B cell (primary cell): ENCODE measurements at regions not wholly inside any gene's neighbourhood (a gene's known extent, or its start where the extent isn't known, plus 50 kb on each side); places are given as distances from the start of the nearest gene placed in this dataset.

ENCODE experiments used
- ATAC-seq: fragments of 200-7000 bp; cut with Tn5 transposase; one replicate; pipeline ENCODE4 v1.10.0; 2021; ENCODE audit warnings: low read depth, mild to moderate bottlenecking, moderate number of reproducible peaks, moderate library complexity
- CTCF ChIA-PET: fragments of 350-600 bp; sonication (Branson Sonifier 250); formaldehyde crosslinking; loops from one replicate; lab custom pipeline; 2021; ENCODE audit warnings: antibody characterized with exemption, inconsistent platforms; lab: Charles Lee
- POLR2A ChIA-PET: fragments of 350-600 bp; sonication (Branson Sonifier 250); formaldehyde crosslinking; loops from one replicate; lab custom pipeline; 2021; ENCODE audit warnings: antibody characterized with exemption; lab: Charles Lee
- DNase-seq: peaks from one replicate; pipeline ENCODE4 v3.0.0; 2013
- H2AFZ ChIP-seq: 2 replicates; pipeline ENCODE4 v1.6.1; 2012; ENCODE audit warnings: mild to moderate bottlenecking, low read depth, low read length; ENCODE audit not compliant: insufficient read depth, poor library complexity, severe bottlenecking
- H3K27ac ChIP-seq, 2 donors: 1 replicate in 1 of 2; 2 replicates in 1 of 2; pipeline ENCODE4 v1.5.1; 2012 to 2013; ENCODE audit warnings: low read length in 2 of 2, mild to moderate bottlenecking in 2 of 2, moderate library complexity in 1 of 2
- H3K27me3 ChIP-seq, 4 experiments: fragments of 200-600 bp in 1 of 4; sonication (generic) in 1 of 4; replicated peaks in 1 of 4; 1 replicate in 2 of 4; 2 replicates in 2 of 4; pipeline versions ENCODE4 v1.6.1 to v1.7.0; 2013 to 2016; ENCODE audit warnings: low read length in 3 of 4, mild to moderate bottlenecking in 2 of 4, mixed read lengths in 1 of 4, moderate library complexity in 1 of 4; ENCODE audit not compliant: insufficient read depth in 4 of 4, control insufficient read depth in 3 of 4; ENCODE audit errors: control extremely low read depth in 1 of 4
- H3K36me3 ChIP-seq, 2 experiments: replicated peaks in 1 of 2; 1 replicate in 1 of 2; 2 replicates in 1 of 2; pipeline versions ENCODE4 v1.6.1 to v1.7.1; 2013; ENCODE audit warnings: low read length in 1 of 2; ENCODE audit not compliant: insufficient read depth in 2 of 2, control insufficient read depth in 1 of 2; ENCODE audit errors: control extremely low read depth in 1 of 2, extremely low read depth in 1 of 2
- H3K4me1 ChIP-seq, 2 donors: fragments of 200-600 bp in 1 of 2; sonication (generic) in 1 of 2; 1 replicate in 1 of 2; 2 replicates in 1 of 2; pipeline versions ENCODE4 v1.5.1 to v1.6.1; 2013 to 2017; ENCODE audit warnings: low read length in 2 of 2; ENCODE audit not compliant: control insufficient read depth in 2 of 2, insufficient read depth in 2 of 2
- H3K4me2 ChIP-seq: replicated peaks from 2 replicates; pipeline ENCODE3; 2012; ENCODE audit warnings: mild to moderate bottlenecking, low read depth, low read length; ENCODE audit not compliant: poor library complexity, severe bottlenecking
- H3K4me3 ChIP-seq, 5 experiments: fragments of 200-600 bp in 1 of 5; sonication (generic) in 1 of 5; 1 replicate in 3 of 5; 2 replicates in 2 of 5; pipeline versions ENCODE4 v1.5.1 to v1.7.0; 2011 to 2016; ENCODE audit warnings: low read length in 4 of 5, mild to moderate bottlenecking in 4 of 5, low read depth in 2 of 5, control low read depth in 1 of 5, moderate library complexity in 1 of 5; ENCODE audit not compliant: insufficient read depth in 1 of 5; ENCODE audit errors: control extremely low read depth in 1 of 5, extremely low read depth in 1 of 5
- H3K79me2 ChIP-seq: fragments of 200-600 bp; sonication (generic); one replicate; pipeline ENCODE4 v1.6.0; 2016; ENCODE audit warnings: low read length; ENCODE audit not compliant: control insufficient read depth, insufficient read depth
- H3K9ac ChIP-seq: fragments of 200-600 bp; sonication (generic); 2 replicates; pipeline ENCODE4 v1.6.1; 2017; ENCODE audit warnings: mild to moderate bottlenecking, low read length, moderate library complexity
- H3K9me3 ChIP-seq, 3 donors: one replicate each; pipeline versions ENCODE4 v1.6.1 to v1.7.1; 2013; ENCODE audit warnings: low read length in 2 of 3; ENCODE audit not compliant: control insufficient read depth in 2 of 3, insufficient read depth in 1 of 3; ENCODE audit errors: control extremely low read depth in 1 of 3
- H4K20me1 ChIP-seq: 2 replicates; pipeline ENCODE4 v1.6.0; 2012; ENCODE audit warnings: mild to moderate bottlenecking, low read length; ENCODE audit not compliant: insufficient read depth, control insufficient read depth, poor library complexity, severe bottlenecking
- H3K27ac Mint-ChIP-seq: one replicate; pipeline ENCODE4 v1.8.0; 2021; ENCODE audit warnings: mixed read lengths
- H3K27me3 Mint-ChIP-seq: one replicate; pipeline ENCODE4 v1.8.0; 2021; ENCODE audit warnings: mixed read lengths
- H3K4me1 Mint-ChIP-seq: one replicate; pipeline ENCODE4 v1.8.0; 2021; ENCODE audit warnings: mixed read lengths
- H3K4me3 Mint-ChIP-seq: one replicate; pipeline ENCODE4 v1.8.0; 2021; ENCODE audit warnings: mixed read lengths
- H3K9me3 Mint-ChIP-seq: one replicate; pipeline ENCODE4 v1.8.0; 2022; ENCODE audit warnings: mixed read lengths; ENCODE audit not compliant: insufficient read depth
- CTCF ChIP-seq: fragments of 200-600 bp; IDR thresholded peaks from one replicate; pipeline ENCODE4 v1.8.0; 2022; ENCODE audit warnings: antibody characterized with exemption, mild to moderate bottlenecking
- EZH2 ChIP-seq: IDR thresholded peaks from 2 replicates; pipeline ENCODE4 v1.6.1; 2012; ENCODE audit warnings: borderline replicate concordance, low read depth, mild to moderate bottlenecking, moderate library complexity, low read length; ENCODE audit not compliant: insufficient read depth, poor library complexity, severe bottlenecking
- WGBS: methylation state at CpG from one replicate; pipeline ENCODE4 v1.1.5; 2013; ENCODE audit warnings: missing lambda C conversion rate; ENCODE audit not compliant: insufficient coverage; 5-methylcytosine and 5-hydroxymethylcytosine counted together
- intact Hi-C: fragments of 100-400 bp; cut with micrococcal nuclease; formaldehyde crosslinking; loops from one replicate; pipeline ENCODE4 v1.10.0; 2022

DNA sequence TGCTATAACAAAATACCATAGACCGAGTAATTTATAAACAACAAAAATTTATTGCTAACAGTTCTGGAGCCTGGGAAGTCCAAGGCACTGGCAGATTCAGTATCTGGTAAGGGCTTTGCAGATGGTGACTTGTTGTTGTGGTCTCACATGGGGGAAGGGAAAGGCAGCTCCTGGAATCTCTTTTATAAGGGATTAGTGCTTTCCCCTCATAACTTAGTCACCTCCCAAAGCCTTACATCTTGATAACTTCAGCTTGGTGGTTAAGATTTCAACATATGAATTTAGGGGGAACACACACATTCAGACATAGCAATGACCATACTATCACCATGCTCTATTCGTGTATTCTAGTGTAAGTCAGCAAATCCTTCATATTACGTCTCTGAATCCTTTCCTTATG, 447.6 kb upstream of the TCF4 start:
- TF ChIP-seq CTCF (no peak), EZH2 (no peak)
- H3K27me3 Mint-ChIP-seq, result no peaks in the 10 kb centered on the region
- peaks cover 5% of the 10 kb centered on the region for H3K9me3 Mint-ChIP-seq
- peaks cover 9% of the 10 kb centered on the region for H3K4me1 Mint-ChIP-seq
- no CpG with 5 or more reads among the region's 3 CpGs for WGBS
- H3K36me3 ChIP-seq, result no peaks in the 10 kb centered on the region
- H3K27ac ChIP-seq, result no peak overlapping the region
- ChIA-PET CTCF (no interaction called here), POLR2A (no interaction called here)
- H3K27me3 ChIP-seq, result no peaks in the 10 kb centered on the region
- no peak overlapping the region for H3K9ac ChIP-seq
- no peak overlapping the region for H3K27ac Mint-ChIP-seq
- no peak overlapping the region for H3K4me3 Mint-ChIP-seq
- no peak overlapping the region for H3K4me2 ChIP-seq
- H3K79me2 ChIP-seq, result no peaks in the 10 kb centered on the region
- H3K4me1 ChIP-seq, result peaks cover 8 to 9% of the 10 kb centered on the region in 2 donors
- DNase-seq (no peak), ATAC-seq (no peak)
- H3K4me3 ChIP-seq, result no peak overlapping the region
- no peaks in the 10 kb centered on the region for H4K20me1 ChIP-seq
- intact Hi-C loops, result no loop called here
- H2AFZ ChIP-seq, result no peak overlapping the region
- peaks cover 0 to 8% (median 8%) of the 10 kb centered on the region in 3 donors for H3K9me3 ChIP-seq

- no peak overlapping the region for H3K4me3 Mint-ChIP-seq
Measured at GRCh38 chr18:56034949-56035348, 447.0 kb upstream of the TCF4 start.

More at GRCh38 chr18:56034949-56035348, 447.0 kb upstream of the TCF4 start:
- no peak overlapping the region for H3K9ac ChIP-seq
- ChIA-PET POLR2A (no interaction called here), CTCF (no interaction called here)
- DNase-seq, result no peak
- WGBS, result no CpG with 5 or more reads among the region's 2 CpGs
- TF ChIP-seq CTCF (no peak), EZH2 (no peak)
- no peak overlapping the region for H3K4me3 ChIP-seq
- H3K4me1 Mint-ChIP-seq, result peaks cover 9% of the 10 kb centered on the region
- H3K27ac Mint-ChIP-seq, result no peak overlapping the region
- H3K27ac ChIP-seq, result no peak overlapping the region
- H3K9me3 ChIP-seq, result peaks cover 0 to 8% (median 8%) of the 10 kb centered on the region in 3 donors
- H3K79me2 ChIP-seq, result no peaks in the 10 kb centered on the region
- no peak overlapping the region for H2AFZ ChIP-seq
- intact Hi-C loops, result no loop called here
- no peaks in the 10 kb centered on the region for H3K27me3 ChIP-seq
- H3K4me2 ChIP-seq, result no peak overlapping the region
- no peaks in the 10 kb centered on the region for H3K36me3 ChIP-seq
- peaks cover 8 to 9% of the 10 kb centered on the region in 2 donors for H3K4me1 ChIP-seq
- H4K20me1 ChIP-seq, result no peaks in the 10 kb centered on the region
- no peaks in the 10 kb centered on the region for H3K27me3 Mint-ChIP-seq
- peaks cover 5% of the 10 kb centered on the region for H3K9me3 Mint-ChIP-seq
- ATAC-seq, result no peak
